NCI-H2107 (cell line): ENCODE measurements at regions not wholly inside any gene's neighbourhood (a gene's known extent, or its start where the extent isn't known, plus 50 kb on each side); places are given as distances from the start of the nearest gene placed in this dataset.
A peak's percentile ranks its signal among the peaks of the same experiment; 100 is the strongest.
"Not testable (repeated sequence)": the region's sequence is repeated elsewhere in the genome, so short reads cannot be mapped to it uniquely, and the experiment has no call there.

Experiments used
- DNase-seq: peaks from one replicate; lab custom pipeline; 2025; lab: John Stamatoyannopoulos, UW

DNA sequence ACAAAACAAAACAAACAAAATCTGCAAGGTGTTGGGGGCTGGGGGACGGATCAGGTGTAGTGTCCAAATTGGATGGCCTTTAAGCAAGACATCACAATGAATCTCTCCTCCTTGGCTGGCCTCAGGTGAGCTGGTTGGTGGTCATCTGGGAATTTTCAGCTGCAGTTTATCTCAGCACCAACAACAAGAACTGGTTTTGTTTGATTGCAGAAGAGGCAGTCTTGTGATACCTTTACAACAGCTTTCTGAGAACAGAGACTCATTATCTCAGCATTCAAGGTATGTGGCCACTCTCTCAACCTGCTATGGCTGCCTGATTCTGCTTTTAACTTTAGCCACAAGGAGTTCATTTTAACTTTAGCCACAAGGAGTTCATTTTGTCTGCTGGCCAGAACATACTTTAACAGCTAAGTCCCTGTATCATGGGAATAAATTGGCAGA, 1543.4 kb downstream of the EFNA5 start:
- no peak for DNase-seq

- no peak for DNase-seq
Measured at GRCh38 chr5:106121972-106122605, 1548.6 kb downstream of the EFNA5 start.

- DNase-seq = no peak
Measured at GRCh38 chr5:106116682-106117081, 1554.1 kb downstream of the EFNA5 start.

DNA sequence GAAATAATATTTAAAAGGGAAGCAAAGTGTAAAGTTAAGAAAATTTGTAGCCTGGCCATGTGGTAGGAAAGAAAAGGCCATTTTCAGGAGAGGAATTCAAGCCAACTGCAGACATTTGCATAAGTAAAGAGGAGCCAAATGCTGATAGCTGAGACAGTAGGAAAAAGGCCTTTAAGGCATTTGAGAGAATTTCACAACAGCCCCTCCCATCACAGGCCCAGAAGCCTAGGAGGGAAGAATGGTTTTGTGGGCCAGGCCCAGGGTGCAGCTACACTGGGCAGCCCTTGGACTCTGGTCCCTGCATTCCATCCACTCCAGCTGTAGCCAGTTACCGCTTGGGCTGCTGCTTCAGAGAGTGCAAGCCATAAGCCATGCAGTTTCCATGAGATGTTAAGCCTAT, 1556.8 kb downstream of the EFNA5 start:
- no peak for DNase-seq

- DNase-seq = no peak
Measured at GRCh38 chr5:106106384-106106783, 1564.4 kb downstream of the EFNA5 start.

DNA sequence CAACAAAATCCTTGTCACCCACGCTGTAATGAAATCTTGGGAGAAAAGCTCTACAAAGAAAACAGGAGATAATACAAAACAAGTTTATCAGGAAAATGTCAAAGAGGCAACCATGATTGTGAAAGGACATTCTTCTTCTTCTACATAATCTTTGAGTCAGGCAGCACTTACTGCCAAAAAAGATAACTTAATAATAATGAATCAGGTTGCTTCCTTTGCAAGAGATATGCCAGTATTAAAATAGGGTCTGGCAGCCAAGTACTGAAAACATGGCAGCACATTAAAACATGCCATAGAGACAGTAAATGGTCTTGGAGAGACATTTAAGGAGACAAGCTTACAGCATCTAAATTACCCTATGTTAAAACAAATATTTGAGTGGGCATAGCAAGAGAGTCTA, 1573.4 kb downstream of the EFNA5 start:
- no peak for DNase-seq

GRCh38 chr5:106094839-106095238, 1575.9 kb downstream of the EFNA5 start:
- no peak for DNase-seq

GRCh38 chr5:106094204-106094607, 1576.5 kb downstream of the EFNA5 start:
- peak; percentile 55 for DNase-seq

DNA sequence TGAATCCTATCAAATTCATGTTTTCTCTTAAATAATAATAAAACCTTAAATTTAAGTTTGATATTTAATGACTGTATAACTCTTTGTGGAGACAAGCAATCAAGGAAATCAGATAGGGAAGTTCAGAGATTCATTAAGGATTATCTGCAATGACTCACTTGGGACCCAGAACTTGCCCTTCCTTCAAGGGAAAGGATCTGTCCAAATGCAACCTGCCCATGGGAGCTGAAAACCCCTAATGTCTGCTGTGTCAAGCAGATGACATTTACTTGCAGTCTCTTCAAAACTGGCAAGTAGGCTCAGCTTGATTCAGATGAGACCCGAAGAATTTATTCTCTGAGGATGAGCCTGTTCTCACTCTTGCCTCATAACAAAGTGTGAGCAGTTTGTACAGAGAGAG, 1577.6 kb downstream of the EFNA5 start:
- DNase-seq = no peak

- DNase-seq = no peak
Measured at GRCh38 chr5:106092455-106092854, 1578.3 kb downstream of the EFNA5 start.

GRCh38 chr5:106089073-106089472, 1581.7 kb downstream of the EFNA5 start:
- no peak for DNase-seq

DNA sequence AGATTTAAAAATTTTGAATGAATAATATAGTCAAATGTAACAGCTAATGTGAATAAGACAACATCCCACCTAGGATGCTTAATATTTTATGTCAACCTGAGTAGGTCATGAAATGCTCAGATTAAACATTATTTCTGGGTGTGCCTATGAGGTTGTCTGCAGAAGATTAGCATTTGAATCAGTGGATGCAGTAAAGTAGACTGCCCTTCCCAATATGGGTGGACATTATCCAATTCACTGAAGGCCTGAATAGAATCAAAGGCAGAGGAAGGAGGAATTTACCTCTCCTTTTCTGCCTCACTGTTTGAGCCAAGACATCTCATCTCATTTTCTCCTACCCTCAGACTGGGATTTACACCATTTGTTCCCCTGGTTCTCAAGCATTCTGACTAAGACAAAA, 1582.3 kb downstream of the EFNA5 start:
- DNase-seq = no peak

GRCh38 chr5:106086352-106086751, 1584.4 kb downstream of the EFNA5 start:
- no peak for DNase-seq

GRCh38 chr5:106085556-106085955, 1585.2 kb downstream of the EFNA5 start:
- DNase-seq = no peak

GRCh38 chr5:106085136-106085535, 1585.6 kb downstream of the EFNA5 start:
- no peak for DNase-seq

- DNase-seq = no peak
Measured at GRCh38 chr5:106080535-106080934, 1590.2 kb downstream of the EFNA5 start.

DNA sequence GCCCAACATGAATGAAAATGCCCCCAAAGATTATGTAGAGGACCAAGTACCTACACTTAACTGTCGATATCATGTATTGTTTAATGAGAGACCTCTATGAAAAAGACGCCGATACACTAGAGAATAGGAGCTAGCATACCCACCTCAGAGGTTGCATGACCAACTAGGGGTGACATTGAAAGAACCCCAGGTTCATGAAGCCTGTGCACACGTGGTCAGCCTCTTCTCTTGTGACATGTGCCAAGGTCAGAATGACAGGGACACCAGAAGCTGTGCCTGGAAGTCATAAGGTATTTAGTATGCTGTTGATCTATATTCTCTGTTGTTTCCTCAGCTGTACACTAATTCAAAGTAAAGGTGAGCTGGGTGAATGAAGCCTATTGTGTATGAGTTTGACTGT, 1594.1 kb downstream of the EFNA5 start:
- no peak for DNase-seq

GRCh38 chr5:106072208-106072607, 1598.5 kb downstream of the EFNA5 start:
- DNase-seq = no peak

- no peak for DNase-seq
Measured at GRCh38 chr5:106047341-106047740, 1623.4 kb downstream of the EFNA5 start.

DNA sequence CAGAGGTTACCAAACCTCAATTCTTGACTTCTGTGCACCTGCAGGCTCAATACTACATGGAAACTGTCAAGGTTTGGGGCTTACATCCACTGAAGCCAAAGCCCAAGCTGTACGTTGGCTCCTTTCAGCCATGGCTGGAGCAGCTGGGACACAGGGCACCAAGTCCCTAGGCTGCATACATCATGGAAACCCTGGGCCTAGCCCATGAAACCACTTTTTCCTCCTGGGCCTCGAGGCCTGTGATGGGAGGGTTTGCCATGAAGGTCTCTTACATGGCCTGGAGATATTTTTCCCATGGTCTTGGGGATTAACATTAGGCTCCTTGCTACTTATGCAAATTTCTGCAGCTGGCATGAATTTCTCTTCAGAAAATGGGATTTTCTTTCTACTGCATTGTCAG, 1638.7 kb downstream of the EFNA5 start:
- DNase-seq = not testable (repeated sequence)

DNA sequence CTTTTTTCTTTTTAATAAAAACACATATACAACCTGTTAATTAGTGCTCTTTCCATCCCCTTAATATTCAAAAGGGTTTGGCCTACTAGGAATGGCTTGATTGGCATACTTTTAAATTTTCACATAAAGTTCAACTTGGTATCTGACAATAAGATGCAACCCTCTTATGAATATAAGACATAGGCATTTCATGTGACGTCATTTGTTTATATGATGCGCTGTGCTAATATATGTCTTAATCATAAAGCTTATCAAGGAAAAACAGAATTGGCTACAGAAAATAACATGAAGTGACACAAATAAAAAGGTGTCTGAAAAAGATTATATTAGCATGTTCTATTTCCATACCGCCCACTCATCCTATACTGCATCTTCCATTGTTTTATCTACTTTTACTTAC, 1642.4 kb downstream of the EFNA5 start:
- no peak for DNase-seq

DNA sequence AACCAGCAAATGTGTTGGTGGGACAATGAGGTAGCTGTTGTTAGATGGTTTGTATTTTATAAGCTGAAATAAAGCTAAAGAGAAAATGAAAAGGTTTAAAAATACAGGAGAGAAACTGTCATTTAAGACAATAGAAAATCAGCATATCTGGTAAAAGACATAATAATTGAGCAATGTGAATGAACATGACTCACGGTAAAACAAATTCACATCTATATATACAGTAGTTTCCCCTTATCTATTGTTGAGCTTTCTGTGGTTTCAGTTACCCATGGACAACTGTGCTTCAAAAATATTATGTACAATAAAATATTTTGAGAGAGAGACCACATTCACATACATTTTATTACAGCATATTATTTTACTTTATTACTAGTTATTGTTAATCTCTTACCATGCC, 1649.8 kb downstream of the EFNA5 start:
- no peak for DNase-seq

GRCh38 chr5:106019261-106019660, 1651.5 kb downstream of the EFNA5 start:
- DNase-seq = no peak

- no peak for DNase-seq
Measured at GRCh38 chr5:106017243-106017857, 1653.4 kb downstream of the EFNA5 start.
